ENCODE measurements at regions not wholly inside any gene's neighbourhood (a gene's known extent, or its start where the extent isn't known, plus 50 kb on each side); places are given as distances from the start of the nearest gene placed in this dataset.

GRCh38 chr12:47359310-47360092 lies 279.7 kb upstream of the AMIGO2 start:
- TF ChIP-seq CTCF (IDR thresholded peaks at IDR 0.05): no peak
- no peak for TF ChIP-seq POLR2A (IDR thresholded peaks at IDR 0.05)
